ENCODE measurements at regions not wholly inside any gene's neighbourhood (a gene's known extent, or its start where the extent isn't known, plus 50 kb on each side); places are given as distances from the start of the nearest gene placed in this dataset.

GRCh38 chr12:75954041-75954440 is 77.5 kb downstream of the PHLDA1 start (continued):
- TF ChIP-seq NFAT5 (CRISPR knock-in tag; IDR thresholded peaks at IDR 0.05) (no peak), MXI1 (IDR thresholded peaks at IDR 0.05; ENCODE audit: borderline replicate concordance, low read depth, low read length) (peak; percentile 63; the same call in 1 of the 3 replicates), ZNF83 (CRISPR knock-in tag; IDR thresholded peaks at IDR 0.05; ENCODE audit: borderline replicate concordance) (no peak), SMARCC2 (IDR thresholded peaks at IDR 0.05) (no peak), HOXA7 (CRISPR knock-in tag; IDR thresholded peaks at IDR 0.05) (no peak), PAXIP1 (CRISPR knock-in tag; conservative IDR thresholded peaks at IDR 0.05) (peak; percentile 62), ZNF124 (CRISPR knock-in tag; IDR thresholded peaks at IDR 0.05) (no peak), FOSL1 (CRISPR knock-in tag; IDR thresholded peaks at IDR 0.05; ENCODE audit: borderline replicate concordance) (no peak), NKX3-1 (CRISPR knock-in tag; IDR thresholded peaks at IDR 0.05) (no peak), ARID5B (CRISPR knock-in tag; IDR thresholded peaks at IDR 0.05) (peak; percentile 75), PHF21A (CRISPR knock-in tag; IDR thresholded peaks at IDR 0.05) (0 out of 2 replicates have a peak, but pooled peaks have one; percentile 26), ZNF362 (CRISPR knock-in tag; IDR thresholded peaks at IDR 0.05; ENCODE audit: borderline replicate concordance) (peak; percentile 95), GABPA (IDR thresholded peaks at IDR 0.05; ENCODE audit: low read depth, low read length) (no peak), GABPA (CRISPR knock-in tag; IDR thresholded peaks at IDR 0.05; ENCODE audit: low read depth) (peak; percentile 31; the same call in 1 of the 2 replicates), RXRA (CRISPR knock-in tag; IDR thresholded peaks at IDR 0.05) (peak; percentile 79; the same call in 1 of the 2 replicates)
